ENCODE measurements at regions not wholly inside any gene's neighbourhood (a gene's known extent, or its start where the extent isn't known, plus 50 kb on each side); places are given as distances from the start of the nearest gene placed in this dataset.

- TF ChIP-seq CTCF (IDR thresholded peaks at IDR 0.05) (no peak), POLR2A (IDR thresholded peaks at IDR 0.05) (no peak), EP300 (IDR thresholded peaks at IDR 0.05) (no peak)
Observed at GRCh38 chr7:18315241-18315640, 180.3 kb upstream of the HDAC9 start.

Data from tibial nerve (tissue), 4 donors.